Ovary (tissue), 3 donors: ENCODE measurements at regions not wholly inside any gene's neighbourhood (a gene's known extent, or its start where the extent isn't known, plus 50 kb on each side); places are given as distances from the start of the nearest gene placed in this dataset.

Experiments
- CTCF ChIP-seq, 3 donors: fragments of 450-650 bp in 2 of 3; fragments of 200-600 bp in 1 of 3; IDR thresholded peaks; one replicate each; pipeline versions ENCODE4 v1.5.1 to v1.8.0; 2016 to 2022; ENCODE audit warnings: antibody characterized with exemption in 3 of 3, mild to moderate bottlenecking in 1 of 3
- EP300 ChIP-seq: sonication (generic); formaldehyde crosslinking; IDR thresholded peaks from one replicate; pipeline ENCODE4 v1.6.1; 2017; ENCODE audit warnings: antibody characterized with exemption
- POLR2A ChIP-seq: fragments of 450-650 bp; IDR thresholded peaks from one replicate; pipeline ENCODE4 v1.6.1; 2017; ENCODE audit warnings: antibody characterized with exemption, mild to moderate bottlenecking, moderate library complexity
- donor health status: DM: no; HTN: no; CAD: no.

GRCh38 chr2:144320491-144320890, 199.4 kb downstream of the ZEB2 start:
- TF ChIP-seq EP300 (no peak), CTCF (IDR thresholded peaks at IDR 0.05) (no peak), POLR2A (no peak)
